ENCODE measurements at regions not wholly inside any gene's neighbourhood (a gene's known extent, or its start where the extent isn't known, plus 50 kb on each side); places are given as distances from the start of the nearest gene placed in this dataset.

- Histone ChIP-seq H3K4me3 (ENCODE audit: control extremely low read depth in 1 of 5, extremely low read depth in 1 of 5, insufficient read depth in 1 of 5, low read depth in 2 of 5, low read length in 4 of 5) (no peak overlapping the region), H4K20me1 (ENCODE audit: control insufficient read depth, insufficient read depth, low read length, poor library complexity, severe bottlenecking) (no peaks in the 10 kb centered on the region), H3K4me2 (replicated peaks; ENCODE audit: low read depth, low read length, poor library complexity, severe bottlenecking) (no peak overlapping the region), H3K27me3 (replicated peaks in 1 of 4; ENCODE audit: control extremely low read depth in 1 of 4, control insufficient read depth in 3 of 4, insufficient read depth in 4 of 4, low read length in 3 of 4) (no peaks in the 10 kb centered on the region), H3K79me2 (ENCODE audit: control insufficient read depth, insufficient read depth, low read length) (no peaks in the 10 kb centered on the region), H3K9ac (ENCODE audit: low read length) (no peak overlapping the region), H3K9me3 (ENCODE audit: control extremely low read depth in 1 of 3, control insufficient read depth in 2 of 3, insufficient read depth in 1 of 3, low read length in 2 of 3) (no peaks in the 10 kb centered on the region), H2AFZ (ENCODE audit: insufficient read depth, low read depth, low read length, poor library complexity, severe bottlenecking) (no peak overlapping the region), H3K27ac (ENCODE audit: low read length in 2 of 2) (no peak overlapping the region), H3K4me1 (ENCODE audit: control insufficient read depth in 2 of 2, insufficient read depth in 2 of 2, low read length in 2 of 2) (no peaks in the 10 kb centered on the region), H3K36me3 (replicated peaks in 1 of 2; ENCODE audit: control extremely low read depth in 1 of 2, control insufficient read depth in 1 of 2, extremely low read depth in 1 of 2, insufficient read depth in 2 of 2, low read length in 1 of 2) (no peaks in the 10 kb centered on the region)
- H3K4me1 Mint-ChIP-seq: no peaks in the 10 kb centered on the region
- POLR2A ChIA-PET: no interaction called here
- DNase-seq: no peak
- WGBS (ENCODE audit: insufficient coverage): no CpG with 5 or more reads among the region's 1 CpG
- no peak overlapping the region for H3K4me3 Mint-ChIP-seq
- CTCF ChIA-PET: no interaction called here
- TF ChIP-seq EZH2 (IDR thresholded peaks at IDR 0.05; ENCODE audit: borderline replicate concordance, insufficient read depth, low read depth, low read length, poor library complexity, severe bottlenecking): no peak
- no peak for TF ChIP-seq CTCF (IDR thresholded peaks at IDR 0.05)
- intact Hi-C loops (cut with micrococcal nuclease): no loop called here
- peaks cover 18% of the 10 kb centered on the region for H3K27me3 Mint-ChIP-seq
- no peaks in the 10 kb centered on the region for H3K9me3 Mint-ChIP-seq (ENCODE audit: insufficient read depth)
- no peak overlapping the region for H3K27ac Mint-ChIP-seq
- no peak for ATAC-seq (ENCODE audit: low read depth)
Observed at GRCh38 chr11:121711939-121712338, 259.2 kb upstream of the SORL1-AS1 start.

- H3K4me1 Mint-ChIP-seq: no peaks in the 10 kb centered on the region
Observed at GRCh38 chr11:121711236-121711635, 258.5 kb upstream of the SORL1-AS1 start.

More at GRCh38 chr11:121711236-121711635, 258.5 kb upstream of the SORL1-AS1 start:
- Mint-ChIP-seq H3K27me3 (peaks cover 23% of the 10 kb centered on the region), H3K9me3 (ENCODE audit: insufficient read depth) (no peaks in the 10 kb centered on the region), H3K4me3 (no peak overlapping the region), H3K27ac (no peak overlapping the region)
- Histone ChIP-seq H2AFZ (ENCODE audit: insufficient read depth, low read depth, low read length, poor library complexity, severe bottlenecking) (no peak overlapping the region), H3K9me3 (ENCODE audit: control extremely low read depth in 1 of 3, control insufficient read depth in 2 of 3, insufficient read depth in 1 of 3, low read length in 2 of 3) (no peaks in the 10 kb centered on the region), H3K79me2 (ENCODE audit: control insufficient read depth, insufficient read depth, low read length) (no peaks in the 10 kb centered on the region), H3K4me2 (replicated peaks; ENCODE audit: low read depth, low read length, poor library complexity, severe bottlenecking) (no peak overlapping the region), H3K9ac (ENCODE audit: low read length) (no peak overlapping the region), H3K27ac (ENCODE audit: low read length in 2 of 2) (no peak overlapping the region), H3K4me1 (ENCODE audit: control insufficient read depth in 2 of 2, insufficient read depth in 2 of 2, low read length in 2 of 2) (no peaks in the 10 kb centered on the region), H3K27me3 (replicated peaks in 1 of 4; ENCODE audit: control extremely low read depth in 1 of 4, control insufficient read depth in 3 of 4, insufficient read depth in 4 of 4, low read length in 3 of 4) (no peaks in the 10 kb centered on the region), H4K20me1 (ENCODE audit: control insufficient read depth, insufficient read depth, low read length, poor library complexity, severe bottlenecking) (no peaks in the 10 kb centered on the region), H3K36me3 (replicated peaks in 1 of 2; ENCODE audit: control extremely low read depth in 1 of 2, control insufficient read depth in 1 of 2, extremely low read depth in 1 of 2, insufficient read depth in 2 of 2, low read length in 1 of 2) (no peaks in the 10 kb centered on the region), H3K4me3 (ENCODE audit: control extremely low read depth in 1 of 5, extremely low read depth in 1 of 5, insufficient read depth in 1 of 5, low read depth in 2 of 5, low read length in 4 of 5) (no peak overlapping the region)
- ATAC-seq (ENCODE audit: low read depth) (no peak), DNase-seq (no peak)
- CTCF ChIA-PET: no interaction called here
- TF ChIP-seq CTCF (IDR thresholded peaks at IDR 0.05): no peak
- intact Hi-C loops (cut with micrococcal nuclease): no loop called here
- POLR2A ChIA-PET: no interaction called here
- 75% methylated on average over 1 of the region's 2 CpGs for WGBS (ENCODE audit: insufficient coverage)
